K562 (cell line): ENCODE measurements at regions not wholly inside any gene's neighbourhood (a gene's known extent, or its start where the extent isn't known, plus 50 kb on each side); places are given as distances from the start of the nearest gene placed in this dataset.

Experiments
- ATAC-seq: fragments of 200-7000 bp; cut with Tn5 transposase; 3 replicates; pipeline ENCODE4 v1.9.1; 2020; ENCODE audit warnings: moderate library complexity
- BruUV-seq: library from RNA; stranded (reverse); fragments of 400-500 nt; replicated peaks from 2 replicates; lab custom pipeline; 2021; lab: Mats Ljungman, UMichigan
- CTCF ChIA-PET: fragments of 300-600 bp; formaldehyde crosslinking; extraction: SDS; loops from one replicate; lab custom pipeline; 2021; ENCODE audit warnings: low intra/inter-chr PET ratio; lab: Yijun Ruan, JAX
- POLR2A ChIA-PET: fragments of 300-600, 350-650 bp; sonication (Branson Sonifier 250); formaldehyde crosslinking; extraction: SDS; loops from one replicate; lab custom pipeline; 2021; ENCODE audit warnings: antibody characterized with exemption, inconsistent platforms; lab: Yijun Ruan, JAX
- DNase-seq, 4 experiments: peaks; one replicate each; pipeline versions ENCODE4 v3.0.0 to v3.0.0-alpha.2; 2011 to 2018; ENCODE audit warnings: low spot score in 3 of 4, mixed read lengths in 3 of 4; ENCODE audit errors: extremely low read depth in 1 of 4
- FAIRE-seq: peaks from 2 replicates; lab custom pipeline; 2011; peaks lifted over from hg19 to GRCh38; lab: Jason Lieb, UNC
- H2AFZ ChIP-seq: 2 replicates; pipeline ENCODE4 v1.6.0; 2011; ENCODE audit warnings: low read depth, low read length, control low read depth, inconsistent platforms
- H3K27ac ChIP-seq: fragments of 200-600 bp; 3 replicates; pipeline ENCODE4 v1.8.0; 2011; ENCODE audit warnings: low read depth, mild to moderate bottlenecking, control low read depth, inconsistent platforms, low read length, moderate library complexity, mixed read lengths; ENCODE audit errors: extremely low read depth
- H3K27me3 ChIP-seq, 2 experiments: fragments of 300-600 bp in 1 of 2; 2 replicates in 1 of 2; 3 replicates in 1 of 2; pipeline versions ENCODE4 v1.6.0 to v1.8.0; 2011; ENCODE audit warnings: inconsistent platforms in 2 of 2, low read length in 2 of 2, mild to moderate bottlenecking in 1 of 2, mixed read lengths in 1 of 2, moderate library complexity in 1 of 2; ENCODE audit not compliant: control insufficient read depth in 2 of 2, insufficient read depth in 2 of 2
- H3K36me3 ChIP-seq: fragments of 300-600 bp; 3 replicates; pipeline ENCODE4 v1.8.0; 2011; ENCODE audit warnings: mild to moderate bottlenecking, low read length, inconsistent platforms; ENCODE audit not compliant: control insufficient read depth, insufficient read depth
- H3K4me1 ChIP-seq, 2 experiments: fragments of 200-600 bp in 1 of 2; replicated peaks in 1 of 2; 2 replicates in 1 of 2; 3 replicates in 1 of 2; pipeline versions ENCODE4 v1.5.1 to v1.8.0; 2011; ENCODE audit warnings: inconsistent platforms in 2 of 2, low read length in 2 of 2, mild to moderate bottlenecking in 1 of 2, mixed read lengths in 1 of 2, moderate library complexity in 1 of 2; ENCODE audit not compliant: control insufficient read depth in 2 of 2, insufficient read depth in 2 of 2
- H3K4me2 ChIP-seq: 2 replicates; pipeline ENCODE4 v1.6.1; 2011; ENCODE audit warnings: low read length, control low read depth, inconsistent platforms, mixed read lengths; ENCODE audit not compliant: insufficient read depth
- H3K4me3 ChIP-seq: fragments of 200-600 bp; sonication (generic), shearing (Covaris generic); 2 replicates; pipeline ENCODE4 v1.5.1; 2016; ENCODE audit warnings: control low read depth, inconsistent platforms
- H3K79me2 ChIP-seq: fragments of 200-600 bp; 3 replicates; pipeline ENCODE4 v1.8.0; 2011; ENCODE audit warnings: low read length, inconsistent platforms; ENCODE audit not compliant: control insufficient read depth, insufficient read depth
- H3K9ac ChIP-seq, 2 experiments: 2 replicates each; pipeline versions ENCODE4 v1.6.0 to v1.6.1; 2011; ENCODE audit warnings: low read depth in 2 of 2, low read length in 2 of 2, control low read depth in 1 of 2, inconsistent platforms in 1 of 2, mild to moderate bottlenecking in 1 of 2, mixed read lengths in 1 of 2; ENCODE audit not compliant: insufficient read depth in 1 of 2
- H3K9me1 ChIP-seq: one replicate; pipeline ENCODE4 v1.6.0; 2011; ENCODE audit warnings: inconsistent platforms, mild to moderate bottlenecking, low read length, moderate library complexity; ENCODE audit not compliant: control insufficient read depth, insufficient read depth
- H3K9me3 ChIP-seq: replicated peaks from 2 replicates; pipeline ENCODE4 v1.5.1; 2011; ENCODE audit warnings: low read depth, low read length, inconsistent platforms; ENCODE audit not compliant: control insufficient read depth, insufficient read depth
- H4K20me1 ChIP-seq: replicated peaks from 2 replicates; pipeline ENCODE4 v1.6.1; 2011; ENCODE audit warnings: low read length, inconsistent platforms, mixed read lengths; ENCODE audit not compliant: control insufficient read depth, insufficient read depth
- TEAD2 ChIP-seq: fragments of 450-650 bp; IDR thresholded peaks from 2 replicates; pipeline ENCODE4 v1.6.1; 2016; ENCODE audit warnings: missing genetic modification characterization, control low read depth, missing compliant biosample characterization
- WGBS: fragments of 100-300 bp; shearing (Covaris generic); methylation state at CpG from one replicate; pipeline ENCODE4 v1.1.6; 2016; ENCODE audit warnings: low coverage, mixed read lengths; ENCODE audit not compliant: insufficient coverage; ENCODE audit errors: missing lambda C conversion rate; 5-methylcytosine and 5-hydroxymethylcytosine counted together
- in situ Hi-C: fragments of 300-500 bp; cut with MboI; formaldehyde crosslinking; loops from 4 replicates; pipeline ENCODE4 v1.15.0; 2018; ENCODE audit warnings: inconsistent platforms, mixed read lengths
- intact Hi-C: fragments of 100-400 bp; cut with micrococcal nuclease; formaldehyde crosslinking; loops from 2 replicates; pipeline ENCODE4 v1.14.2; 2022
- TF ChIP-seq, protein P1 (sequence below), 3 experiments: IDR thresholded peaks in 2 of 3; conservative IDR thresholded peaks in 1 of 3; 2 replicates each; pipeline ENCODE4 v1.5.1; 2011 to 2012; ENCODE audit warnings: low read length in 3 of 3, mild to moderate bottlenecking in 3 of 3, control low read depth in 2 of 3, improper control_type of control experiment in 1 of 3, inconsistent platforms in 1 of 3, low read depth in 1 of 3, mixed read lengths in 1 of 3, moderate library complexity in 1 of 3; ENCODE audit not compliant: insufficient read depth in 2 of 3

GRCh38 chr5:7087719-7088297 lies 308.1 kb upstream of the ADCY2 start:
- no TSS peak for BruUV-seq
- no peaks in the 10 kb centered on the region for H4K20me1 ChIP-seq

More at GRCh38 chr5:7087719-7088297, 308.1 kb upstream of the ADCY2 start:
- Histone ChIP-seq H2AFZ (no peak overlapping the region), H3K4me2 (no peak overlapping the region), H3K27ac (no peak overlapping the region), H3K9me3 (no peaks in the 10 kb centered on the region), H3K4me3 (no peak overlapping the region), H3K79me2 (no peaks in the 10 kb centered on the region), H3K27me3 (no peaks in the 10 kb centered on the region), H3K9me1 (no peaks in the 10 kb centered on the region), H3K4me1 (no peaks in the 10 kb centered on the region), H3K36me3 (no peaks in the 10 kb centered on the region), H3K9ac (no peak overlapping the region)
- no peak for FAIRE-seq
- DNase-seq, result no peak
- TF ChIP-seq, protein P1, sequence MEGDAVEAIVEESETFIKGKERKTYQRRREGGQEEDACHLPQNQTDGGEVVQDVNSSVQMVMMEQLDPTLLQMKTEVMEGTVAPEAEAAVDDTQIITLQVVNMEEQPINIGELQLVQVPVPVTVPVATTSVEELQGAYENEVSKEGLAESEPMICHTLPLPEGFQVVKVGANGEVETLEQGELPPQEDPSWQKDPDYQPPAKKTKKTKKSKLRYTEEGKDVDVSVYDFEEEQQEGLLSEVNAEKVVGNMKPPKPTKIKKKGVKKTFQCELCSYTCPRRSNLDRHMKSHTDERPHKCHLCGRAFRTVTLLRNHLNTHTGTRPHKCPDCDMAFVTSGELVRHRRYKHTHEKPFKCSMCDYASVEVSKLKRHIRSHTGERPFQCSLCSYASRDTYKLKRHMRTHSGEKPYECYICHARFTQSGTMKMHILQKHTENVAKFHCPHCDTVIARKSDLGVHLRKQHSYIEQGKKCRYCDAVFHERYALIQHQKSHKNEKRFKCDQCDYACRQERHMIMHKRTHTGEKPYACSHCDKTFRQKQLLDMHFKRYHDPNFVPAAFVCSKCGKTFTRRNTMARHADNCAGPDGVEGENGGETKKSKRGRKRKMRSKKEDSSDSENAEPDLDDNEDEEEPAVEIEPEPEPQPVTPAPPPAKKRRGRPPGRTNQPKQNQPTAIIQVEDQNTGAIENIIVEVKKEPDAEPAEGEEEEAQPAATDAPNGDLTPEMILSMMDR (IDR thresholded peaks at IDR 0.05 in 2 of 3, conservative IDR thresholded peaks at IDR 0.05 in 1 of 3; ENCODE audit: insufficient read depth in 2 of 3, low read depth in 1 of 3, low read length in 3 of 3), result 0 out of 6 replicates have a peak, but pooled peaks of 1 of the 3 experiments have one; percentile 11
- TF ChIP-seq TEAD2 (tag), result no peak
- WGBS, result 2% methylated on average over 6 of the region's 6 CpGs
- in situ Hi-C loops (no loop called here), intact Hi-C loops (no loop called here)
- no peak for ATAC-seq
- POLR2A ChIA-PET, result no interaction called here
- CTCF ChIA-PET, result no interaction called here
